Myocyte (in vitro differentiated cells): ENCODE measurements at regions not wholly inside any gene's neighbourhood (a gene's known extent, or its start where the extent isn't known, plus 50 kb on each side); places are given as distances from the start of the nearest gene placed in this dataset.

Experiments used
- DNase-seq: peaks from one replicate; pipeline ENCODE4 v3.0.0-alpha.2; 2012; ENCODE audit warnings: low read depth

- no peak for DNase-seq
These were observed 282.6 kb upstream of the PPARGC1A start for GRCh38 chr4:24172406-24172805.

GRCh38 chr4:24169956-24170355 lies 280.1 kb upstream of the PPARGC1A start:
- DNase-seq = no peak

- no peak for DNase-seq
These were observed 278.8 kb upstream of the PPARGC1A start for GRCh38 chr4:24168658-24169057.

- peak; percentile 56 for DNase-seq
These were observed 276.7 kb upstream of the PPARGC1A start for GRCh38 chr4:24166501-24166900.

GRCh38 chr4:24164797-24165196 lies 274.9 kb upstream of the PPARGC1A start:
- no peak for DNase-seq

GRCh38 chr4:24164054-24164693 lies 274.3 kb upstream of the PPARGC1A start:
- peak; percentile 74 for DNase-seq

- DNase-seq = no peak
These were observed 273.5 kb upstream of the PPARGC1A start for GRCh38 chr4:24163314-24163713.

GRCh38 chr4:24160358-24160757 lies 270.5 kb upstream of the PPARGC1A start:
- peak; percentile 41 for DNase-seq

- no peak for DNase-seq
These were observed 268.2 kb upstream of the PPARGC1A start for GRCh38 chr4:24158031-24158430.

- no peak for DNase-seq
These were observed 260.2 kb upstream of the PPARGC1A start for GRCh38 chr4:24150034-24150433.

GRCh38 chr4:24146127-24146526 lies 256.3 kb upstream of the PPARGC1A start:
- no peak for DNase-seq

GRCh38 chr4:24145591-24145990 lies 255.7 kb upstream of the PPARGC1A start:
- no peak for DNase-seq

GRCh38 chr4:24144381-24144780 lies 254.5 kb upstream of the PPARGC1A start:
- DNase-seq = no peak

GRCh38 chr4:24143741-24144140 lies 253.9 kb upstream of the PPARGC1A start:
- DNase-seq = no peak

- no peak for DNase-seq
These were observed 252.0 kb upstream of the PPARGC1A start for GRCh38 chr4:24141836-24142235.

- DNase-seq = no peak
These were observed 251.0 kb upstream of the PPARGC1A start for GRCh38 chr4:24140892-24141291.

- no peak for DNase-seq
These were observed 248.1 kb upstream of the PPARGC1A start for GRCh38 chr4:24137671-24138601.

GRCh38 chr4:24131954-24132673 lies 242.3 kb upstream of the PPARGC1A start:
- DNase-seq = peak; percentile 24

GRCh38 chr4:24130637-24131036 lies 240.8 kb upstream of the PPARGC1A start:
- no peak for DNase-seq

GRCh38 chr4:24126776-24127175 lies 236.9 kb upstream of the PPARGC1A start:
- no peak for DNase-seq

GRCh38 chr4:24121395-24122175 lies 231.7 kb upstream of the PPARGC1A start:
- DNase-seq = no peak
